HEK293T (cell line): ENCODE measurements at regions not wholly inside any gene's neighbourhood (a gene's known extent, or its start where the extent isn't known, plus 50 kb on each side); places are given as distances from the start of the nearest gene placed in this dataset.

Source experiments
- ARNT ChIP-seq: fragments of 450-650 bp; IDR thresholded peaks from 2 replicates; pipeline ENCODE4 v1.6.1; 2017; ENCODE audit warnings: mild to moderate bottlenecking
- BHLHE40 ChIP-seq: fragments of 450-650 bp; IDR thresholded peaks from 2 replicates; pipeline ENCODE4 v1.6.1; 2016; ENCODE audit warnings: mild to moderate bottlenecking, moderate library complexity, borderline replicate concordance
- ELF4 ChIP-seq: fragments of 450-650 bp; IDR thresholded peaks from 2 replicates; pipeline ENCODE4 v1.6.1; 2017; ENCODE audit warnings: antibody characterized with exemption
- FOXA1 ChIP-seq: fragments of 450-650 bp; IDR thresholded peaks from 2 replicates; pipeline ENCODE4 v1.6.1; 2016; ENCODE audit warnings: mild to moderate bottlenecking
- FOXK2 ChIP-seq: fragments of 450-650 bp; IDR thresholded peaks from 2 replicates; pipeline ENCODE4 v1.6.1; 2016; ENCODE audit warnings: mild to moderate bottlenecking
- FOXM1 ChIP-seq: fragments of 450-650 bp; IDR thresholded peaks from 2 replicates; pipeline ENCODE4 v1.6.1; 2017; ENCODE audit warnings: mild to moderate bottlenecking, borderline replicate concordance
- L3MBTL2 ChIP-seq: fragments of 450-650 bp; conservative IDR thresholded peaks from 2 replicates; pipeline ENCODE4 v1.6.1; 2016; ENCODE audit warnings: mild to moderate bottlenecking
- LEF1 ChIP-seq: fragments of 450-650 bp; IDR thresholded peaks from 2 replicates; pipeline ENCODE4 v1.6.1; 2017; ENCODE audit warnings: mild to moderate bottlenecking, borderline replicate concordance
- NFRKB ChIP-seq: fragments of 450-650 bp; IDR thresholded peaks from 2 replicates; pipeline ENCODE4 v1.6.1; 2016; ENCODE audit warnings: mild to moderate bottlenecking, moderate library complexity
- SP1 ChIP-seq: fragments of 450-650 bp; IDR thresholded peaks from 2 replicates; pipeline ENCODE4 v1.6.1; 2017
- SUZ12 ChIP-seq: fragments of 450-650 bp; IDR thresholded peaks from 2 replicates; pipeline ENCODE4 v1.6.1; 2016; ENCODE audit warnings: mild to moderate bottlenecking
- TARDBP ChIP-seq: fragments of 450-650 bp; IDR thresholded peaks from 2 replicates; pipeline ENCODE4 v1.6.1; 2016
- ZNF384 ChIP-seq: fragments of 450-650 bp; IDR thresholded peaks from 2 replicates; pipeline ENCODE4 v1.6.1; 2016
- TF ChIP-seq, protein P1 (sequence below): fragments of 450-650 bp; IDR thresholded peaks from 2 replicates; pipeline ENCODE4 v1.6.1; 2016

DNA sequence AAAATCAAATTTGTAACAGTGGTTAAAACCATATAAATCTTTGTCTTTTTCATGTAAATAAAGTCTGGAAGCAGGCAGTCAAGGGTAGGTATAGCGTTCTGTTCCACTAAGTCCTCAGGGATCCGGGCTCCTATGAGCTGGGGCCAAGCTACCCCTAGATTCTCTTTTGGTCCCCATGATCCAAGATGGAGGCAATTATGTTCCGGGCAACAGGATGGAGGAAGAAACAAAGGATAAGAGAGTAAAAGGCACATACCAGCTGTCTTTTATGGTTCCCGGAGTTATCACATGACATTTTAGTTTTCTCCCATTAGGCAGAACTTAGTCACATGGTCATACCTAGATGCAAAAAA is 224.4 kb upstream of the NFE2L3 start:
- TF ChIP-seq BHLHE40 (no peak), FOXK2 (no peak), L3MBTL2 (no peak), TARDBP (no peak), FOXA1 (no peak), ZNF384 (no peak), SUZ12 (no peak), LEF1 (no peak), SP1 (no peak), NFRKB (no peak), ARNT (no peak), ELF4 (no peak), FOXM1 (no peak)
- TF ChIP-seq, protein P1, sequence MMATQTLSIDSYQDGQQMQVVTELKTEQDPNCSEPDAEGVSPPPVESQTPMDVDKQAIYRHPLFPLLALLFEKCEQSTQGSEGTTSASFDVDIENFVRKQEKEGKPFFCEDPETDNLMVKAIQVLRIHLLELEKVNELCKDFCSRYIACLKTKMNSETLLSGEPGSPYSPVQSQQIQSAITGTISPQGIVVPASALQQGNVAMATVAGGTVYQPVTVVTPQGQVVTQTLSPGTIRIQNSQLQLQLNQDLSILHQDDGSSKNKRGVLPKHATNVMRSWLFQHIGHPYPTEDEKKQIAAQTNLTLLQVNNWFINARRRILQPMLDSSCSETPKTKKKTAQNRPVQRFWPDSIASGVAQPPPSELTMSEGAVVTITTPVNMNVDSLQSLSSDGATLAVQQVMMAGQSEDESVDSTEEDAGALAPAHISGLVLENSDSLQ, result no peak
